Vagina (tissue), 2 donors: ENCODE measurements at regions not wholly inside any gene's neighbourhood (a gene's known extent, or its start where the extent isn't known, plus 50 kb on each side); places are given as distances from the start of the nearest gene placed in this dataset.

Source experiments
- DNase-seq, 2 donors: peaks; one replicate each; pipeline ENCODE4 v3.0.0-alpha.2; 2017; ENCODE audit errors: extremely low spot score in 2 of 2
- H3K27ac ChIP-seq: fragments of 200-600 bp; sonication (generic); one replicate; pipeline ENCODE4 v1.5.1; 2019
- H3K27me3 ChIP-seq: fragments of 200-600 bp; sonication (generic); one replicate; pipeline ENCODE4 v1.5.1; 2019
- H3K36me3 ChIP-seq, 2 donors: fragments of 200-600 bp; sonication (generic); one replicate each; pipeline ENCODE4 v1.5.1; 2017 to 2019
- H3K4me1 ChIP-seq: fragments of 200-600 bp; sonication (generic); one replicate; pipeline ENCODE4 v1.5.1; 2019
- H3K4me3 ChIP-seq, 2 donors: fragments of 200-600 bp; sonication (generic); 1 replicate in 1 of 2; 2 replicates in 1 of 2; pipeline ENCODE4 v1.5.1; 2016 to 2019
- H3K9me3 ChIP-seq: fragments of 200-600 bp; sonication (generic); one replicate; pipeline ENCODE4 v1.5.1; 2019
- POLR2A ChIP-seq, 2 donors: fragments of 450-650 bp; IDR thresholded peaks; one replicate each; pipeline ENCODE4 v1.6.1; 2017; ENCODE audit warnings: antibody characterized with exemption in 2 of 2, mild to moderate bottlenecking in 2 of 2, moderate library complexity in 2 of 2
- POLR2AphosphoS5 ChIP-seq, 2 donors: sonication (generic); formaldehyde crosslinking; IDR thresholded peaks; one replicate each; pipeline ENCODE4 v1.9.0; 2017; ENCODE audit warnings: antibody characterized with exemption in 2 of 2, mild to moderate bottlenecking in 2 of 2, low read depth in 1 of 2; ENCODE audit not compliant: insufficient read depth in 1 of 2
- intact Hi-C: fragments of 100-400 bp; cut with DNase I; formaldehyde crosslinking; loops from one replicate; pipeline ENCODE4 v1.15.1; 2023
- TF ChIP-seq, protein P1 (sequence below), 3 experiments: fragments of 450-650 bp in 2 of 3; fragments of 200-600 bp in 1 of 3; sonication (generic) in 1 of 3; IDR thresholded peaks; one replicate each; pipeline ENCODE4 v1.5.1; 2017 to 2019; ENCODE audit warnings: antibody characterized with exemption in 3 of 3, mild to moderate bottlenecking in 2 of 3, moderate library complexity in 2 of 3

DNA sequence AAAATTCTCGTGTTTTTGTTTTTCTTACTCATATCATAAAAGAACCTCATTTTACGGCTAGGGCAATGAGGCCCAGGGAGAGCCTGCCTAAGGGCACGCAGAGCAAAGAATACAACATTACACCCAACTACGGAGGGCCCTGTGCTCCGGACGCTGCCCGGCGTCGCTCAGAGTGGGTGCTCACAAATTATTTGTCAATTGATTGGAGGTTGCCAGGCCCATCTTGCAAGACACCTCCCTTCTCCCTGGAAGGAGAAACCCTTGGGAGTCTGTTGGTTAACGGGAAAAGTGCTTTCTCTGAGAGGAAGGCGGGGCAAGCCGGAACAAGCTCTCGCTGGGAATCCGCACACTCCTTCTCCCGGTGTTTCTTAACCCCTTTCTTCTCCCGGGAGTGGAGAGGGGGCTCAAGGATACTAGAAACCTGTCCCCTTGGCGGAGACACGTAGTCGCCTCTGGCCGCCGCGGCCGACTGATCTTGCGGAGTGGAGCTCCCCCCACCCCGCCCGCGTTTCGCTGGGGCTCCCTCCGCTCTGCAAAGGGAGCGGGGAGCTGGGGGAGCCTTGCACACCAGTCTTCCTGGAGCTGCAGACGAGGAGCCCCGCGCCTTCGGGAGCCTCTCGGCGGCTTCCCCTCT, 599.3 kb upstream of the SGCD start:
- Histone ChIP-seq H3K27ac (no peak overlapping the region), H3K27me3 (no peaks in the 10 kb centered on the region), H3K4me3 (peak overlapping the region; percentile 29 to 32), H3K9me3 (no peaks in the 10 kb centered on the region), H3K36me3 (no peaks in the 10 kb centered on the region), H3K4me1 (peaks cover 18% of the 10 kb centered on the region)
- intact Hi-C loops, result no loop called here
- no peak for DNase-seq
- TF ChIP-seq POLR2A (IDR thresholded peaks at IDR 0.05) (no peak), POLR2AphosphoS5 (IDR thresholded peaks at IDR 0.05; ENCODE audit: insufficient read depth in 1 of 2, low read depth in 1 of 2) (no peak)
- TF ChIP-seq, protein P1, sequence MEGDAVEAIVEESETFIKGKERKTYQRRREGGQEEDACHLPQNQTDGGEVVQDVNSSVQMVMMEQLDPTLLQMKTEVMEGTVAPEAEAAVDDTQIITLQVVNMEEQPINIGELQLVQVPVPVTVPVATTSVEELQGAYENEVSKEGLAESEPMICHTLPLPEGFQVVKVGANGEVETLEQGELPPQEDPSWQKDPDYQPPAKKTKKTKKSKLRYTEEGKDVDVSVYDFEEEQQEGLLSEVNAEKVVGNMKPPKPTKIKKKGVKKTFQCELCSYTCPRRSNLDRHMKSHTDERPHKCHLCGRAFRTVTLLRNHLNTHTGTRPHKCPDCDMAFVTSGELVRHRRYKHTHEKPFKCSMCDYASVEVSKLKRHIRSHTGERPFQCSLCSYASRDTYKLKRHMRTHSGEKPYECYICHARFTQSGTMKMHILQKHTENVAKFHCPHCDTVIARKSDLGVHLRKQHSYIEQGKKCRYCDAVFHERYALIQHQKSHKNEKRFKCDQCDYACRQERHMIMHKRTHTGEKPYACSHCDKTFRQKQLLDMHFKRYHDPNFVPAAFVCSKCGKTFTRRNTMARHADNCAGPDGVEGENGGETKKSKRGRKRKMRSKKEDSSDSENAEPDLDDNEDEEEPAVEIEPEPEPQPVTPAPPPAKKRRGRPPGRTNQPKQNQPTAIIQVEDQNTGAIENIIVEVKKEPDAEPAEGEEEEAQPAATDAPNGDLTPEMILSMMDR (IDR thresholded peaks at IDR 0.05), result no peak

- Histone ChIP-seq H3K27me3 (no peaks in the 10 kb centered on the region), H3K27ac (no peak overlapping the region), H3K4me1 (peaks cover 18% of the 10 kb centered on the region), H3K36me3 (no peaks in the 10 kb centered on the region), H3K4me3 (peak overlapping the region; percentile 29 to 32), H3K9me3 (no peaks in the 10 kb centered on the region)
- intact Hi-C loops, result no loop called here
- no peak for DNase-seq
- TF ChIP-seq POLR2AphosphoS5 (IDR thresholded peaks at IDR 0.05; ENCODE audit: insufficient read depth in 1 of 2, low read depth in 1 of 2) (no peak), POLR2A (IDR thresholded peaks at IDR 0.05) (no peak)
- TF ChIP-seq, protein P1 (IDR thresholded peaks at IDR 0.05), result no peak
Measured at GRCh38 chr5:155728146-155728856, 598.7 kb upstream of the SGCD start.

DNA sequence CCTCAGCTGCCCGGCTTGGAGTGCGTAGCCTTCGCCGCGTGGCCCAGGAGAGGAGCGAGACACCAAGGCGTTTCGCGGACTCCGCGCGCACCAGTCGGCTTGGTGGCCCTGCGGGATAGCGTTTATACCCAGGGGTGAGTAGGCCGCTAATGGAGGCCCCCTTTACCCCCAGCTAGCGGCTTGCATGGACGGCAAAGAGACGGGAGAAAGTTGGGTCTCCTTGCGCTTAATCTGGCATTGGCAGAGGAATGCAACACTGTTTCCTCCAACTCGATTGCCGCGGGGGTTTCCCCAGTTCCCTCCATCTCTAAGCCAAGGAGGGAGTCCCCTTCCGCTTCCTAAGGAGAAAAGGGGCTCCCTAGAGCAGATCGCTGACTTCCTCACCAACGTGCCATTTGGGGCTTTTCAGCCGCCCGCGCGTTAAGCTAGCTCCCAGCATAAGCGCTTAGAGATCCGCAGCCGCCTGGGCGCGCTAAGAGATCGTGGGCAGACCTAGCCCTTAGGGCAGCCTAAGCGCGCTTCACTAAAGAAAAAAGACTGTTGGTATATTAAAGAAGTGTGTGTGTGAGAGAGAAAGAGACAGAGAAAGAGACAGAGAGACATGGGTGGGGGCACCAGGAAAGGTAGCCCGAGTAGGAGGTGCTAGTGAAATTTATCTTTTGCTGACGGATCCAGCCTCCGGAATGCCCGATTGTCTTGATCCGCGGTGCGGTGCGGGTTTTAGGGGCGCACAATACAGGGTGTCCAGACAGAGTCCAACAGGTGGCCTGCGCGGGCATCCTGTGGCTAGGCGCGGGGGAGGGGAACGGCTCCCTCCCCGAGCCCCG, 597.9 kb upstream of the SGCD start:
- H3K27me3 ChIP-seq, result no peaks in the 10 kb centered on the region
- peaks cover 18% of the 10 kb centered on the region for H3K4me1 ChIP-seq
- no peak for DNase-seq
- no peak overlapping the region for H3K27ac ChIP-seq
- H3K36me3 ChIP-seq, result no peaks in the 10 kb centered on the region
- no peaks in the 10 kb centered on the region for H3K9me3 ChIP-seq
- intact Hi-C loops, result no loop called here
- TF ChIP-seq POLR2AphosphoS5 (IDR thresholded peaks at IDR 0.05; ENCODE audit: insufficient read depth in 1 of 2, low read depth in 1 of 2) (no peak), POLR2A (IDR thresholded peaks at IDR 0.05) (no peak)
- TF ChIP-seq, protein P1 (IDR thresholded peaks at IDR 0.05), result no peak
- H3K4me3 ChIP-seq, result peak overlapping the region; percentile 29 to 32

DNA sequence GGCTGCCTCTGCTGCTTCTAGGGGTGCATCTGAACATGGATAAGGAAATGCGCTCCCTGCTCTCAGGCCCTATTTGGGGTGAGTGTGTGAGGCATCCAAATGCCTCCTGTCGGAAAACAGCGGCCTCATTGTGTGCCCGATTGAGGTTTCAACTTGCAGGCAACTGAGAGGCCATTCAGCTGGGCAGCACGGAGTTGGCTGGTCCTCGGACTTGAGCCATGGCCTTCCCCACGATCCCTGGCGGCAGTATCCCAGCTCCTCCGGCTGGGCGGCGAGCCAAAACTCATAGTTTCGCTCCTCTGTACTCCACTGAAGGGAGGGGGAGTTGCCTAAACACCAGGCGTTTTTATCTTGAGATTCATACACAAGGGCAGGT, 597.3 kb upstream of the SGCD start:
- H3K4me3 ChIP-seq, result no peak overlapping the region
- H3K4me1 ChIP-seq, result peaks cover 18% of the 10 kb centered on the region
- no peaks in the 10 kb centered on the region for H3K36me3 ChIP-seq
- no peak for DNase-seq
- TF ChIP-seq, protein P1 (IDR thresholded peaks at IDR 0.05), result no peak
- TF ChIP-seq POLR2AphosphoS5 (IDR thresholded peaks at IDR 0.05; ENCODE audit: insufficient read depth in 1 of 2, low read depth in 1 of 2) (no peak), POLR2A (IDR thresholded peaks at IDR 0.05) (no peak)
- H3K27me3 ChIP-seq, result no peaks in the 10 kb centered on the region
- no peaks in the 10 kb centered on the region for H3K9me3 ChIP-seq
- H3K27ac ChIP-seq, result no peak overlapping the region
- intact Hi-C loops, result no loop called here
